K562 (cell line): ENCODE measurements at regions not wholly inside any gene's neighbourhood (a gene's known extent, or its start where the extent isn't known, plus 50 kb on each side); places are given as distances from the start of the nearest gene placed in this dataset.

Experiments
- CHD1 ChIP-seq: fragments of 200-600 bp; sonication (generic); IDR thresholded peaks from one replicate; pipeline ENCODE4 v1.6.1; 2012; ENCODE audit warnings: mild to moderate bottlenecking, moderate library complexity, low read length, inconsistent platforms
- COPS2 ChIP-seq: fragments of 450-650 bp; conservative IDR thresholded peaks from 2 replicates; pipeline ENCODE4 v1.6.1; 2016; ENCODE audit warnings: mild to moderate bottlenecking, moderate library complexity
- CREB3L1 ChIP-seq: fragments of 450-650 bp; IDR thresholded peaks from 2 replicates; pipeline ENCODE4 v1.6.1; 2014; ENCODE audit warnings: low read depth, mild to moderate bottlenecking, moderate library complexity, borderline replicate concordance
- DACH1 ChIP-seq: fragments of 450-650 bp; IDR thresholded peaks from 2 replicates; pipeline ENCODE4 v1.6.1; 2018; ENCODE audit not compliant: partially characterized antibody
- FUS ChIP-seq: fragments of 200-400 bp; formaldehyde crosslinking; optimal IDR thresholded peaks from 2 replicates; pipeline ENCODE3; 2017; ENCODE audit warnings: low read depth, low read length
- GTF2F1 ChIP-seq: IDR thresholded peaks from 2 replicates; pipeline ENCODE4 v1.6.1; 2011; ENCODE audit warnings: low read depth, low read length, improper control_type of control experiment
- HDGF ChIP-seq: fragments of 450-650 bp; IDR thresholded peaks from 2 replicates; pipeline ENCODE4 v1.6.1; 2016
- HLTF ChIP-seq: fragments of 450-650 bp; IDR thresholded peaks from 2 replicates; pipeline ENCODE4 v1.6.1; 2016
- HNRNPL ChIP-seq: fragments of 200-400 bp; formaldehyde crosslinking; IDR thresholded peaks from 2 replicates; pipeline ENCODE4 v1.6.1; 2017; ENCODE audit warnings: low read depth, mild to moderate bottlenecking, low read length
- KHSRP ChIP-seq: fragments of 450-650 bp; IDR thresholded peaks from 2 replicates; pipeline ENCODE4 v1.6.1; 2017
- MXI1 ChIP-seq: IDR thresholded peaks from 2 replicates; pipeline ENCODE4 v1.6.1; 2011; ENCODE audit warnings: low read depth, mild to moderate bottlenecking, improper control_type of control experiment, low read length
- NBN ChIP-seq: fragments of 450-650 bp; IDR thresholded peaks from 2 replicates; pipeline ENCODE4 v1.6.1; 2016; ENCODE audit warnings: low read depth, mild to moderate bottlenecking
- NCOR1 ChIP-seq: fragments of 450-650 bp; IDR thresholded peaks from 2 replicates; pipeline ENCODE4 v1.6.1; 2016; ENCODE audit warnings: mild to moderate bottlenecking, moderate library complexity
- PBX2 ChIP-seq, 2 experiments: IDR thresholded peaks in 1 of 2; conservative IDR thresholded peaks in 1 of 2; 2 replicates each; pipeline ENCODE4 v1.6.1; 2016; ENCODE audit warnings: low read depth in 2 of 2, mild to moderate bottlenecking in 1 of 2, missing compliant biosample characterization in 1 of 2, missing genetic modification characterization in 1 of 2, moderate library complexity in 1 of 2
- PML ChIP-seq: IDR thresholded peaks from 2 replicates; pipeline ENCODE4 v1.6.1; 2012; ENCODE audit warnings: low read length, inconsistent platforms
- POLR3A ChIP-seq: IDR thresholded peaks from 2 replicates; pipeline ENCODE4 v1.6.1; 2011; ENCODE audit warnings: borderline replicate concordance, mild to moderate bottlenecking, moderate library complexity; ENCODE audit not compliant: insufficient read length, insufficient read depth; ENCODE audit errors: extremely low read depth
- RBM39 ChIP-seq: fragments of 200-400 bp; formaldehyde crosslinking; optimal IDR thresholded peaks from 2 replicates; pipeline ENCODE3; 2018; ENCODE audit warnings: low read depth, low read length
- SETDB1 ChIP-seq: IDR thresholded peaks from one replicate; pipeline ENCODE4 v1.6.1; 2012; ENCODE audit warnings: low read length, control low read depth, inconsistent platforms
- SPI1 ChIP-seq: IDR thresholded peaks from 2 replicates; pipeline ENCODE4 v1.6.1; 2011; ENCODE audit warnings: low read depth, low read length, control low read depth, borderline replicate concordance
- U2AF1 ChIP-seq: fragments of 200-400 bp; formaldehyde crosslinking; optimal IDR thresholded peaks from 2 replicates; pipeline ENCODE3; 2017; ENCODE audit warnings: mild to moderate bottlenecking, low read depth, low read length, moderate library complexity
- ZNF165 ChIP-seq: fragments of 250-450 bp; sonication (Bioruptor Pico); IDR thresholded peaks from 2 replicates; pipeline ENCODE4 v1.4.0; 2020; ENCODE audit warnings: borderline replicate concordance
- ZNF347 ChIP-seq: fragments of 450-650 bp; formaldehyde crosslinking; IDR thresholded peaks from 2 replicates; pipeline ENCODE4 v1.4.0; 2020; ENCODE audit warnings: low read depth, mild to moderate bottlenecking, moderate library complexity
- ZNF584 ChIP-seq: fragments of 200-800 bp; sonication (Bioruptor generic); IDR thresholded peaks from 2 replicates; pipeline ENCODE4 v1.6.1; 2016; ENCODE audit warnings: low read depth, mild to moderate bottlenecking, missing genetic modification characterization, missing compliant biosample characterization
- ZNF764 ChIP-seq: fragments of 250-450 bp; sonication (Bioruptor Pico); IDR thresholded peaks from 2 replicates; pipeline ENCODE4 v1.4.0; 2020; ENCODE audit warnings: low read depth, mild to moderate bottlenecking, moderate library complexity

GRCh38 chr3:193853511-193854219, 260.7 kb downstream of the OPA1 start (continued):
- TF ChIP-seq NBN (peak; percentile 81), ZNF165 (no peak), SETDB1 (no peak), DACH1 (peak; percentile 34), PML (peak; percentile 72; the same call in 1 of the 2 replicates), MXI1 (no peak), CHD1 (no peak), POLR3A (no peak), NCOR1 (peak; percentile 96), SPI1 (peak; percentile 5; the same call in 1 of the 2 replicates), ZNF584 (CRISPR knock-in tag) (peak; percentile 60; the same call in 1 of the 2 replicates), RBM39 (peak; percentile 49), FUS (no peak), HDGF (0 out of 2 replicates have a peak, but pooled peaks have one; percentile 1), GTF2F1 (no peak), CREB3L1 (no peak; the same call in 1 of the 2 replicates), U2AF1 (no peak), HLTF (no peak), HNRNPL (no peak), PBX2 (CRISPR knock-in tag; IDR thresholded peaks at IDR 0.05; ENCODE audit: low read depth) (no peak), PBX2 (tag; conservative IDR thresholded peaks at IDR 0.05; ENCODE audit: low read depth) (no peak), ZNF347 (CRISPR knock-in tag) (no peak), COPS2 (no peak), KHSRP (no peak), ZNF764 (CRISPR knock-in tag) (no peak)
